ENCODE measurements at regions not wholly inside any gene's neighbourhood (a gene's known extent, or its start where the extent isn't known, plus 50 kb on each side); places are given as distances from the start of the nearest gene placed in this dataset.

DNA sequence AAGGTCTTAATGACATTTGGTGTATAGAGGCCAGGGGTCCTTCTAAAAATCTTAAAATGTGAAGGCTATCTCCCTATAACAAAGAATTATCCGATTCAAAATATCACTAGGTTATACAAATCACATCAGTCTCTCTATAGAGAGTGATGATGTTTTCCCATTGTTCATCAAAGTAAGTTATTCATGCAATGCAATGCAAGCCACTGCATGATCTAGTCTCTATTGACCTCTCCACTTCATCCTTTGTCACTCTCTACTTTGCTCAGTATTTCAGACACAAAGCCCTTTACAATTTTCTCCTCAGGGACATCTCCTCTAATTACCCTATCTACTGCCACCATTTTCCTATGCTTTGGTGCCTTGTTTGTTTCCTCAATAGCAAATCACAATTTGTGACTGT is 628.0 kb downstream of the HTR1B start:
- TF ChIP-seq, protein P1, sequence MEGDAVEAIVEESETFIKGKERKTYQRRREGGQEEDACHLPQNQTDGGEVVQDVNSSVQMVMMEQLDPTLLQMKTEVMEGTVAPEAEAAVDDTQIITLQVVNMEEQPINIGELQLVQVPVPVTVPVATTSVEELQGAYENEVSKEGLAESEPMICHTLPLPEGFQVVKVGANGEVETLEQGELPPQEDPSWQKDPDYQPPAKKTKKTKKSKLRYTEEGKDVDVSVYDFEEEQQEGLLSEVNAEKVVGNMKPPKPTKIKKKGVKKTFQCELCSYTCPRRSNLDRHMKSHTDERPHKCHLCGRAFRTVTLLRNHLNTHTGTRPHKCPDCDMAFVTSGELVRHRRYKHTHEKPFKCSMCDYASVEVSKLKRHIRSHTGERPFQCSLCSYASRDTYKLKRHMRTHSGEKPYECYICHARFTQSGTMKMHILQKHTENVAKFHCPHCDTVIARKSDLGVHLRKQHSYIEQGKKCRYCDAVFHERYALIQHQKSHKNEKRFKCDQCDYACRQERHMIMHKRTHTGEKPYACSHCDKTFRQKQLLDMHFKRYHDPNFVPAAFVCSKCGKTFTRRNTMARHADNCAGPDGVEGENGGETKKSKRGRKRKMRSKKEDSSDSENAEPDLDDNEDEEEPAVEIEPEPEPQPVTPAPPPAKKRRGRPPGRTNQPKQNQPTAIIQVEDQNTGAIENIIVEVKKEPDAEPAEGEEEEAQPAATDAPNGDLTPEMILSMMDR (conservative IDR thresholded peaks at IDR 0.05; ENCODE audit: low read length), result no peak
- TF ChIP-seq EZH2phosphoT487 (IDR thresholded peaks at IDR 0.05; ENCODE audit: borderline replicate concordance), result no peak
